ENCODE measurements at regions not wholly inside any gene's neighbourhood (a gene's known extent, or its start where the extent isn't known, plus 50 kb on each side); places are given as distances from the start of the nearest gene placed in this dataset.
"Not testable (repeated sequence)": the region's sequence is repeated elsewhere in the genome, so short reads cannot be mapped to it uniquely, and the experiment has no call there.

- no peak for DNase-seq (ENCODE audit: low read depth in 2 of 2)
Measured at GRCh38 chrX:52585892-52586291, 68.8 kb downstream of the SSX7 start.

- no peak for DNase-seq (ENCODE audit: low read depth in 2 of 2)
Measured at GRCh38 chrX:52577464-52578173, 60.8 kb upstream of the XAGE1B start.

- DNase-seq (ENCODE audit: low read depth in 2 of 2), result no peak
Measured at GRCh38 chrX:52576946-52577345, 60.1 kb upstream of the XAGE1B start.

- no peak for DNase-seq (ENCODE audit: low read depth in 2 of 2)
Measured at GRCh38 chrX:52576474-52576873, 59.6 kb upstream of the XAGE1B start.

GRCh38 chrX:52574416-52575275, 57.8 kb upstream of the XAGE1B start:
- DNase-seq (ENCODE audit: low read depth in 2 of 2), result peak; percentile 13 to 32

- DNase-seq (ENCODE audit: low read depth in 2 of 2), result not testable (repeated sequence)
Measured at GRCh38 chrX:52568146-52568545, 51.3 kb upstream of the XAGE1B start.
